Medulla oblongata (tissue), 1 donor: ENCODE measurements at regions not wholly inside any gene's neighbourhood (a gene's known extent, or its start where the extent isn't known, plus 50 kb on each side); places are given as distances from the start of the nearest gene placed in this dataset.
A peak's percentile ranks its signal among the peaks of the same experiment; 100 is the strongest.

ENCODE experiments used
- DNase-seq: peaks from one replicate; pipeline ENCODE4 v3.0.0-alpha.2; 2015; ENCODE audit errors: extremely low spot score

DNA sequence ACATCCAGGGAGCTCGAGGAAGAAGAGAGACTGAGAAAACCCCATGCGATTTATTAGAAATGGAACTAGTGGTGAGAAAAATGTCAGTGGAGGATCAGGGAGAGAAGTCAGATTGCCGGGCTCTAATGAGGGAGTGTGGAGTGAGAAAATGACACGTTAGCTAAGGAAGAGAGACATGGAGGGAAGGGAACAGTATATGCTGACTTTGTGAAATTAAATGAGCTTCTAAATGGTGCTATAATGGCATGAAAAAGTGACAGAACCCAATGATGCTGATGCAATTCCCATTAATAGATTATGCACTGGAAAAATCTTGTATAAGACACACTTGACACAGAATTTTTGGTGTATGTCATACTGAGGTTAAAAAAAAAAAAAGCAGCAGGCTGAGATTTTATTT lies 112.6 kb downstream of the HSPH1 start:
- DNase-seq = no peak

DNA sequence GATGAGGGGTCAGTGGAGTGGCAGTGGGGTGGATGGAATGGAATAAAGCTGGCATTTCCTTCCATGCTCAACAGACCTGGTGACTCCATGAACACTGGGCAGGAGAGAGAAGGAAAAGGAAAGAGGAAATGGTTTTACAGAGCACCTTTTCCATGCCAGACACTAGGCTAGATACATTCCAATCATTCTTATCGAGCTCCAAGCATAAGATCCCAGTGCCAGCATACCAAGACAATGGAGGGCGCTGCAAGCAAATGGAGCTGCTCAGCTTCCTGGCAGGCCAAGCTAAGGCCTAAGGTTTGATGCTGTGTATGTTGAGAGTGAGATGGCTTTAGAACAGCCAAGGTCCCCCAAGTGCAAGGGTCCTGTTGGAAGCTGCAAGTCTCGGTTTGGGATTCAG lies 113.2 kb downstream of the HSPH1 start:
- no peak for DNase-seq

DNA sequence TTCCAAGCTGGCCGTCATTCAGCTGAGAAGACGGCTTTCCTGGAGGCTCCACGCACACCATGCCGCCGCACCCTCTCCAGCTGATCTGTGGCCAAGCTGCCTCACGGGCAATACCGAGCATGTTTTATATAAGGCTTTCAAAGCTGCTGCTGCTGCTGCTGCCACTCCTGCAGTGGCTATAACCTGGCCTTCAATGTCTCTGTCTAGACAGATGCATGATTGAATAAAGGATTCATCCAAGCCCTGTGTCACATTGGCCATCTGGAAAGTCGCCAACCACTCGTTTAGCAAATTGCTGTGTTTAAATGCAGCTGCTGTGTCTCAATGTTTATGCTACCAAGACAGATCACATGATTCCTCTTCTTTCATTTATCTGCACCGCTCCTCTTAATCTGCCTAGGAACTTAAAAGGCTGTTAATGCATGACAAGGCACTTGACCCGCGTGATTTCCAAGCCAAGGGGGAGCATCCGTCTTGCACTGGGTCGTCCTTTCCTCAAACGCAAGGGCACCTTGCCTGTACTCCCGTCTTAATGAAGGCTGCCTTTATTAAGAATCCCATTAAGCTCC lies 114.3 kb downstream of the TEX26 start:
- peak; percentile 64 for DNase-seq

DNA sequence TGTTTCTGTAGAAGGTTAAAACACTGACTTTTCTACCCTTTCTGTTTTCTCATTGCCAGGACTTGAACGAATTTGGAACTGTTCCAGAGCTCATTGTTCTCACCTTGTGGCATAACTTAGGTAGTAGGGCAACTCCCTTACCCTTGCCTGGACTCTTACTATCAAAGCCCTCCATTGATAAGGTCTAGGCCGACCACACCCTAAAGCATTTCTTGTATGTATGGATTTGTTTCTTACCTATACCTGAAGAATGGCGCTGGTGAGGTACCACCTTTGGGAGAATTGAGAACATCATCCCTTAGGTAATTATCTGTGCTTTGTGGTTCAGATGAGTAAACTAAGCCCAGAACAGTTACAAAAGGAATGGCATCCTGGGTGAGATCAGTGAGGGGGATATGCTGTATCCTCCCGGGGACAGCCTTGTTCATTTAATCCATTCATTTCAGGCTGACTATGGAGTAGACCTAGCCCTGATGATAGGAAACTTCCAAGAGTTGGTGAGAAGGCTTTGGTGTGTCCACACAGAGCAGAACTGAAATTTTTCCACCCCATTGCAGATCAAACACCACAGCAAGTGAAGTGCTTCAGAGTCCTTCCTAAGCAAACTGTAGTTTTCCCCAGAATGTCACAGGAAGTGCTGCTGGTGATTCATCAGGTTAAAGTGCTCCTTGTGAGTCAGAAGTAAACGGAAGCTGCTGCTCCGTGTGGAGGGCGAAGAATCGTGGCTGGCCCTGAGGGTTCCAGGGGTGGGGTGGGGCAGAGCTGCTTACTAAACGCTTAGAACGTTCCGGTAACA lies 113.0 kb downstream of the TEX26 start:
- DNase-seq = no peak

DNA sequence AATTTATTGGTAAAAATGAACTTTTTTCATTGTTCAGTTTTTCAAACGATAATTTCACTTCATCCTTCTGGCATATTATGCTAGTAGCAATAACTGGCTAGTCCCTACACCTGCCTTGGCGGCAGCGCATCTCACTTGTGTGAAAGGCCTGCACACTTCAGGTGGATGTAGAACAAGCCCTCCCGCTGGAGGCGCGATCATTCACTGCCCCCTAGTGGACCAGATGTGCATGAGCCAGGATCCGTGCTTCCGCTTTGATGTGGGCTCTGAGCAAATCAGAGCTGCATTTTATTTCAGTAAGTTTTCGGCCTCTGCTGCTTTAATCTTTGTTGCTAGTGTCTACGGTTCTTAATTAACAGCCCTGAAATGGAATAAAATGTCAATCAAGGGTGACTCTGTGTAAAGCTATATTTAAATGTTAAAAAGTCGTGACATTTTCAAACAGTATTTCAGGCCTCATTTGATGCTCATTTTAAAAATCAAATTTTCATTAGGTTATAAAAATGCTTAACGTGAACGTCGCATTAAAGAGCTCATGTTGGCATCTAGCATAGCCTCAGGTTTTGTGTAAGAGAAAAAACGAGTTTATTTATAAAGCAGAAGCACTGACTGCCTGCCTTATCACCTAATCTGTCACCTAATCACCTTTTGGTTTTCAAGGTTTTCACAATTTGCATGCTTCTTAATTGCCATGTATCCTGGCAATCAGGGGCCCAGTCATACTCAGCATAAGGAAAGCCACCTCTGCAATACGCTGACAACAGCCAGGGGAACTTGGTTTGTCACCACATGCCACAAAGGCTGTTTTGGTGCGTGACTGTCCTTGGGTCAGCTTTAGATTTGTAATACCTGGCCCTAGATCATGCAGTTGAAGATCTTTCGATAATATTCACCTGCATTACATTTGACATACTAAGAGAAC lies 112.2 kb downstream of the TEX26 start:
- DNase-seq = peak; percentile 85

DNA sequence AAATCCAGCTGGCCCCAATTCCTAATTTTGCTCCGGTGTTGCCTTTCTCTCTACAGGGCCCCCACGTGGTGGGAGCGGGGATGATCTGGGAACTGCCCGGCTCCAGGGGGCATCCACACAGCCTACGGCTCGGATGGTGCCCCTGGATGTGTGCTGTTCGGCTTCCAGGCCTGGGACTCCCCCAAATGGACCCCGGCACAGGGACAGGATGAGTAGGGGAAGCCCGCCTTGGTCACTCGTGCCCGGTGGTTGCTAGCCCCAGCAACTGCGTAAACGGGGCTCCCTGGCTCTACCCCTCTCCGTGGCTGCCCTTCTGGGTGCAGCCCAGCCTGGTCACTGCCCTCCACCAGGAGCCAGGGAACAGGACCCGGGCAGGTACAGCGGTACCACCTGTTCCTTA lies 111.5 kb downstream of the TEX26 start:
- DNase-seq = no peak

DNA sequence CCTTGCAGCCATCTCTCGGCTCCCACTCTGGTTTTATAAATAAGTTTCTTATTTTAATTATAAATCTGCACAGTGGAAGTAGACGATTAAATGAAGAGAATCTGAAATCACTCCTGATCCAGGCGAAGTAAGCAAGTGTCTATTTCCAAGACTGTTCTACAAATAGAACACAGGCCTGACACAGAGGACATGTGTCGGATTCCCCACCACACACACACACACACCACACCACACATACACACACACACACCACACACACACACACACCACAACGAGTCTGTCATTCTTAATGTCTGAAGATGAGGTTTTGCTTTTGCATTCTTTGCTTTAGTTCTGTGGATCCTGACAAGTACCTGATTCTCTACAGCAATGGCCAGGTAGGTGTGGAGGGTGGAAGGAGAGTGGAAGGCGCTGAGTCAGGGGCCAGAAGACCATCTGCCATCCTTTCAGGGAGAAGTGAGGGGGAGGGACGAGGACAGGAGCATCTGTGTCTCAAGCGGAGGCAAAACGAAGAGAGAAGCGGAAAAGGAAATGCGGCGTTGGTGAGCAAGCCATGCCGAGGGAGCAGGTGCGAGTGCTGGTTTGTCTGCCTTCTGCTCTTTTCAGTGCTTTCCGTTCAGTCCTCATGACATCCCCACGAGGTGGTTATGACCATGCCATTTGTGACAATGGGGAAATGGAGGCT lies 110.2 kb downstream of the TEX26 start:
- DNase-seq = no peak

DNA sequence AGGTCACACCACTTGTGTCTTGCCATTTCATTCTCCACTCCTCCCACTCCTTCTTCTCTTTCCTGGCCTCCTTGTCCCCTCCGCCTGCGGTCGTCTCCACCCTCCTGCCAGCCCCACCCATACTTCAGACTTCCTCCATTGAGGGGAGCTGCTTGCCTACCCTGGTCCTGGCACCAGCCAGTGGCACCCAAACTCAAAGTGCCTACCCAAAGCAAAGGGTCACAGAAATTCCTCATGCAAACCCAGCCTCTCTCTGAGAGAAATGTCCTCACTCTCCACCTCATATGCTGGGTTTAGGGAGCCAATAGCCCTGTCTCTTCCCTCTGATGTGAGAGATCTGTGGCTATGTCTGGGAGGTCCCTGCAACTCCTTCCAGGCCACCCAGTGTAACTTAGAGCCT lies 109.6 kb downstream of the TEX26 start:
- DNase-seq = no peak

DNA sequence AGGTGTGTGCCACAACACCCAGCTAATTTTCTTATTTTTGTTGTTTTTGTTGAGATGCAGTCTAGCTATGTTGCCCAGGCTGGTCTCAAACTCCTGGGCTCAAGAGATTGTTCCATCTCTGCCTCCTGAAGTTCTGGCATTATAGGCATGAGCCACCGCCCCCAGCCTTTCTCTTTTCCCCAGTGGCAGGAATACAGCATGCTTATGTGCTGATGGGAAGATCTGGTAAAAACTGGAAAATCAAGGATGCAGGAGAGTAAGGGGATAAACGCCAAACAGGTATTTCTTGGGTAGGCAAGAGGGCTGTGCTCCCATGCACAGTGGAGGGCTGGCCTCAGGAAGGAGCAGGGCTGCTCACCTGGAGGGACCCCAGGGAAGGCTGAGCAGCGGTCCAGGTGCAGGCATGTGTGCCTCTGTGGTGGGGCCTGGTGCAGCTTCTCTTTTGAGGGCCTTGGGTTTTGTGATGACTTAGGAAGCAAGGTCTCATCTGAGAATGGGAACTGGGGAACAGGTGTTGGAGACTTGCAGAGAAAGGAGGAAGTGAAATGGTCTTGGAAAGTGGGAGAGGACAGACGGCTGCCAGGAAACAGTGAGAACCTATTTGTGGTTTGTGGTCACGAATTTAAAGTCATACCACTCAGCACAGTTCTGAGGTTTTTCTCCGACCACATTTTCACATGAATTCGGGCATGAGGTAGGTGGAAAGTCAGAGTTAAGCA lies 106.5 kb downstream of the TEX26 start:
- no peak for DNase-seq

DNA sequence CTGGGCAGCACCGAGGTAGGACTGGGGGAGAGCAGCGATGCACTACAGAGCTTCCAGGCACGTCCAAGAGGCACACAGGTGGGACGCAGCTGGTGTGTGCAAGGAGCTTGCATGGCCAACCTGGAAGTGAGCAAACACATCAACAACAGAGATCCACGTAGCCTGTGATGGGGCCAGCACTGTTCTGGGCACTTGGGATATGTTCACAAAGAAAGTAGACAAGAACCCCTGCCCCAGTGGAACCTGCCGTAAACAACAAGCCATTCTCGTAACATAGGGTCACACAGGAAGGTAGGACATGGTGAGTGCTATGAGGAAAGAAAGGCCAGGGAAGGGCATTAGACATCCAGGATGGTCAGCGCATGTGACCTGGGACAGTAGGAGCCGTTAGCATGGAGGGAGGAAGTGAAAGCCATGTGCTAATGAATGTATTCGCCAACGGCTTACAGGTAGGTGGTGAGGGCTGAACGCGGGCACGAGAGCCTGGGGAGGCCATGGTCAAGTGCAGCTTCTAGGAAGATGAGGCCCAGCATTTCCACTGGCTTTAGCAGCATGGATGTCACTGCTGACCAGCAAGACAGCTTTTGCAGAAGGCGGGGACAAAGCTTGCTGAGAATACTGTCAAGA lies 105.5 kb downstream of the TEX26 start:
- no peak for DNase-seq

DNA sequence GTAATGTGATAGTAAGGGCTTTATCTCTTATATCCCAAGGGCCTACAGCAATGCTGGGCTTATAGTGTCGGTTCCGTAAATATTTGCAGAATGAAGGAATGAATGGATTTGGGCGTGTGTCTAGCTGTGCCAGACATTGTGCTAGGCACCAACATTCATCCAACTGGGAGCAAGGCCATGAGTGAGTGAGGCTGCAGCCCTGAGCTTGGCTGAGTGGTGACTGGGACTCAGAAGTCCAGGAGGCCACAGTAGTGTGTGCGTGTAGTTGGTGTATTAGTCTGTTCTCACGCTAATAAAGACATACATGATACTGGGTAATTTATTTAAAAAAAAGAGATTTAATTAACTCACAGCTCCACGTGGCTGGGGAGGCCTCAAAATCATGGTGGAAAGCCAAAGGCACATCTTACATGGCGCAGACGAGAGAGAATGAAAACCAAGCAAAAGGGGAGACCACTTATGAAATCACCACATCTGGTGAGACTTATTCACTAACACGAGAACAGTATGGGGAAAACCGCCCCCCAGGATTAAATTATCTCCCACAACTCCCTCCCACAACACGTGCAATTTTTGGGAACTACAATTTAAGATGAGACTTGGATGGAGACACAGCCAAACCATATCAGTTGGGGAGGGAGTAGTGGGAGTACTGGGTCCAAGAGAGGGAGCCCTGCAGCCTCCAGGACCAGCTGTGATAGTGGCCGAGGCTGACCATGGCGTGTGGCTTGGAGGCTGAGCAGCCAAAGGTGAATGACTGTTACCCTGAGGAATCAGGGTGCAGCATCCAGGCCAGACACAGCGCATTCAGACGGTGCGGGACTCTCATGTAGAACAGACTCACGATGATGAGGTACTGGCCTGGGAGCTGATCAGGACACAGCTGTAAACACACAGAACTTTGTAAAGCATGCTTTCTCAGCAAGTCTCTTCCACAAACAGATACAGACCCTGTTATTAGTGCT lies 104.6 kb downstream of the TEX26 start:
- DNase-seq = no peak

DNA sequence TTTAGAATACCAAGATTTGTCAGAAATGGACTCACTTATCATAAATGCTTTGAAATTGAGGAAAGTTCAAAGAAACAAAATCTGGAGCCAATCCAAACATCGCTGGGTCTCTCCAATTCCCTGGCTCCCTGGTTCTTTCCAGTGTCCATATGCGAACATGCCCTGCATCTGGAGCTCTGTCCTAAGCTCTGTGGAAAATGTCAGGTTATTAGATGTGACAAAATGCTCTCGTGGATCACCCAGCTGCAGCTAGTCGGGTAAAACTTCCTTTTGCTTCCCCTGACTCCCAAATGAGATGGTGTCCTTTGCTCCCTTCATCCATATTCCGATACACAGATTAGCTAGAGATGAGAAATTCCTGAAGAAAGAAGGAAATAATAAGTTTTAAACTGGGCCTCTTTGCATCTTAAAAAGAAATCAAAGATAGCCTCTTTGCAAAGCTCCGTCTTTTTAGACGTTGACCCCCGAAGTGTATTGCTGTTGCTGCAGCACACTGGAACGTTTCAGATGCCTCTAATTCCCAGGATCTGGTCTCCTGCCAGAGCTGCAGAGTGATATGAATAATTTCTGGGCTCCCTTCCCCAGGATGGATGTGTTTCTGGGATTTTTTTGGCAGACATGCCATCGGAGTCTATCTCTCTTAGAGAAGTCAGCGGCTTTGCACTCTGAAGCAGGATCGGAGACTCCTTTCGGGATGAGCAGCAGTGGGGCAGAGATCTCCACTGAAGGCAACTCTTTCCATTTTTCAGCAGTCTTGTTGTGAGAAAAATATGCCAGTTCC lies 102.9 kb downstream of the TEX26 start:
- DNase-seq = no peak

DNA sequence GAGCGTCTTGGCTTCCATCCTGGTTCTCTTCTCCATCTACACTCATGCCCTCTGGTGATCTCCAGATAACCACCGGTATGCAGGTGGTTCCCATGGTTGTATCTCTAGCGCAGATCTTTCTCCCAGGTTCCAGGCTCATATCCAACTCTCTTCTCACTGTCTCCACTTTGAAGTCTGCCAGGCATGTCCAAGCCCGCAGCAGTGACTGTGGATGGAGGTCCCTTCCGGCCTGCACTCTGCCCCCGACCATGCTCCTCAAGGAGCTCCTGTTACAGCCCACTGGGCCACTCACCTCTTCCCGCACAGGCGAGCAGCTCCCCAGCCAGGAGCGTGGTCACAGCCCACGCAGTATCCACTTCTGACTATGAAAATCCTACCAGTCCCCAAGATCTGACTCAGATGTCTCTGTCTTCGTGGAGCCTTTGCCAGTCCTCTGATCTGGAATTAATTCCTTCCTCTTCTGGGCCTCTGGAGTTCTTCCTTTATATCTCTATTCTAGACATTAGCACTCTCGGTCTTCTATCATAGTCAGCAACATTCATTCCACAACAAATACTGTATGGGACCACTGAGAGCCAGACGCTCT lies 100.2 kb downstream of the TEX26 start:
- DNase-seq = no peak

DNA sequence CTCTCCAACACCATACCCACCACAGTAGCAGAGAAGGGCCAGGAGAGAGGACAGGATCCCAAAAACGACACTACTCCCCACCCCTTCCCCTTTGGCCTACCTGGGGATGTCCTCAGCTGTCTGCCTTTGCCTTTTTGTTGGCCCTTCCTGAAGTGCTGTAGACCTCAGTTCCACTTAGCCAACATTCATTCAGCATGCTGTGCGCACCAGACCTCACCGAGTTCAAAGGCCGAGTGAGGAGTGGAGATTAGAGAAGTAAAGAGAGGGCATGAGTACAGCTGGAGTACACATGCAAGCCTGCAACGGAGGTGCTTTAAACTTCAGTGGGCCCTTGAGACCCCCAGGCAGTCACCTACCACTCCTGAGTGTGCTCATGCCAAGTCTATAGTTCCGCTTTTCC lies 99.0 kb downstream of the TEX26 start:
- DNase-seq = no peak

DNA sequence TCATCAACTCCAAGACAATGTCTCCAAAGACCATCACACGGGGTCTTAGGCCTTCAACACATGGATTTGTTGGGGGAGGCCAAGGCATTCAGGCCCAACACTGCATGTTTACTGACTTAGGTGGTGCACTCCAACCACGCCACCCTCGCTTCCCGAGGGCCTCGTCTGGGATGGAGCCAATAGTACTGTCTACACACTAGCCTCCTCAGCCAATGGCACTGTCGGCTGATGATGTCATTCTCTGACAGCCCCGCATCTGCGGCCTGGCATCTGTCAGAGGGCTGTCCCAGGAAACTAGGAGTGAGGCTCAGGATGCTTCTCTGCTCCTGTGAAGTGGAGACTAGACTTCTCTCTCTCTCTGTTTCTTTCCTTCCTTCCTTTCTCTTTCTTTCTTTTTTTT lies 96.6 kb downstream of the TEX26 start:
- no peak for DNase-seq

DNA sequence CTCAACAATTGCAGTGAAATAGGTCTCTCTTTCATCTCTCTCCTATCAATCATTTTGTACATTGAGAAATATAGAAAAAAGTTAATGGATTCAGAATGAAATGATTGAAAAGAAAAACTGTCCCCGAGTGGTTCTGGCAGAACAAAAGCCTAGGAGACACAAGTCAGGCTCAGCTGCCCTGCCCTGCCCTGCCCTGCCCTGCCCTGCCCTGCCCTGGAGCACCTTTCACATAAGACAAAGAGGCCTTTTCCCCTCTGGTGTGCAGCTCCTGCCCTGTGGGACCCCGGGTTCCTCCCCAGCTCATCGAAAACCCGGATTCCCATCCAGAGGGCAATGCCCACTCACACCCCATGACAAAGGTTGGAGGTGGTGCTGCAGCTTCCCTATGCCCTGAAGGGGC lies 94.7 kb downstream of the TEX26 start:
- no peak for DNase-seq
